ENCODE measurements at regions not wholly inside any gene's neighbourhood (a gene's known extent, or its start where the extent isn't known, plus 50 kb on each side); places are given as distances from the start of the nearest gene placed in this dataset.
"Not testable (repeated sequence)": the region's sequence is repeated elsewhere in the genome, so short reads cannot be mapped to it uniquely, and the experiment has no call there.

DNA sequence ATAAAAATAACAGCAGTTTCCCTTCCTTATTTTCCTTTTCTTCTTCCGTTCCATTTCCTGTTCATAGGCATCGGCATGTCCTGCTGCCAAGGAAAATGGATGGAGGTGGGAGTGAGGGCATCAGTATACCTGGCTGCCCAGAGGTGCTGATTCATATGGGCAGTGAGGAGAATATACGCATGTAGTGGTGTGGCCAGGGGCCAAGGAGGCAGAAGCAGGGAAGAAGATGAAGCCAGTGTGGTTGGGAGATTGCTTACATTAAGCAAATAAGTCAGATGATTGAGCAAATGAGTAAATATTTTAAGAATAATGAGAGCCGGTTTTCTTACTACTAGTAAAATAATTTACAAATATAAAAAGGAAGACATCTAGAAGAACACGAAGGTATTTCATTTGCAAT, 344.9 kb upstream of the PAPPA start:
- CTCF ChIA-PET = no interaction called here
- TF ChIP-seq SP1 (IDR thresholded peaks at IDR 0.05) (no peak), L3MBTL2 (conservative IDR thresholded peaks at IDR 0.05) (no peak), ZNF384 (IDR thresholded peaks at IDR 0.05) (no peak), FOXK2 (IDR thresholded peaks at IDR 0.05) (no peak), NFRKB (IDR thresholded peaks at IDR 0.05) (no peak), ARNT (IDR thresholded peaks at IDR 0.05) (no peak), HDGF (IDR thresholded peaks at IDR 0.05; ENCODE audit: borderline replicate concordance) (no peak), SUZ12 (IDR thresholded peaks at IDR 0.05) (no peak), FOXA1 (IDR thresholded peaks at IDR 0.05) (no peak)
- TF ChIP-seq, protein P1, sequence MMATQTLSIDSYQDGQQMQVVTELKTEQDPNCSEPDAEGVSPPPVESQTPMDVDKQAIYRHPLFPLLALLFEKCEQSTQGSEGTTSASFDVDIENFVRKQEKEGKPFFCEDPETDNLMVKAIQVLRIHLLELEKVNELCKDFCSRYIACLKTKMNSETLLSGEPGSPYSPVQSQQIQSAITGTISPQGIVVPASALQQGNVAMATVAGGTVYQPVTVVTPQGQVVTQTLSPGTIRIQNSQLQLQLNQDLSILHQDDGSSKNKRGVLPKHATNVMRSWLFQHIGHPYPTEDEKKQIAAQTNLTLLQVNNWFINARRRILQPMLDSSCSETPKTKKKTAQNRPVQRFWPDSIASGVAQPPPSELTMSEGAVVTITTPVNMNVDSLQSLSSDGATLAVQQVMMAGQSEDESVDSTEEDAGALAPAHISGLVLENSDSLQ (IDR thresholded peaks at IDR 0.05) = no peak
- no peak for DNase-seq (ENCODE audit: extremely low spot score)
- POLR2A ChIA-PET = no interaction called here

DNA sequence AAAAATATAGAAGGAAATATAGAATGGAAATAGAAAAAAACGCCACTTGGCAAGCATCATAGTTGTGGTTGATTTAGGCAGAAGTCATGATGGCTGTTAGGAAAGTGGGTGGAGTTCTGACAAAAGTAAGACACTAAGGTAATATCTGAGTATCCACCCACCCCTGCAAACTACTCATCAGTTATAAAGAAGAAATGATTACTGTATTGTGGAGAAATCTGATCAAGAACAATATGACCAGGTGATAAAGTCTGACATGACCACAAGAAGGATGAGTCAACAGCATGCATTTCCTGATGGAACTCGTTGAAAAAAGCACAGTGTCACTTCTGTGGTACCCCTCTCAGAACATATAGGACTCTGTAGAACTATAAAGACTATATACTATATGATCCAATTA, 343.4 kb upstream of the PAPPA start:
- TF ChIP-seq FOXM1 (IDR thresholded peaks at IDR 0.05; ENCODE audit: borderline replicate concordance) (no peak), NFRKB (IDR thresholded peaks at IDR 0.05) (no peak), CTBP1 (IDR thresholded peaks at IDR 0.05; ENCODE audit: borderline replicate concordance) (no peak), HDGF (IDR thresholded peaks at IDR 0.05; ENCODE audit: borderline replicate concordance) (no peak), FOXA1 (IDR thresholded peaks at IDR 0.05) (no peak)
- ChIA-PET CTCF (no interaction called here), POLR2A (no interaction called here)
- no peak for DNase-seq (ENCODE audit: extremely low spot score)

DNA sequence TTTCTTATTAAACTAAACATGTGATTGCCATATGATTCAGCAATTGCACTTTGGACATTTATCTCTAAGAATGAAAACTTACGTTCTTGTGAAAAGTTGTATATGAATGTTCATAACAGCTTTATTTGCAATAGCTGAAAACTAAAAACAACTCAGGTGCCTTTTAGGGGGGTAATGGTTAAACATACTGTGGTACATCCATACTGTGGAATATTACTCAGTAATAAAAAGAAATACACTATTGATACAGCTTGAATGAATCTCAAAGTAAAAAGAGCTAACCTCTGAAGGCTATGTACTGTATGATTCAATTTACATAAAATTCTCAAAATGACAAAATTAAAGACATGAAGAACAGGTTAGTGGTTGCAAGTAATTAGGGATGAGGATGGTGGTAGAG, 339.5 kb upstream of the PAPPA start:
- ChIA-PET POLR2A (no interaction called here), CTCF (no interaction called here)
- TF ChIP-seq LEF1 (IDR thresholded peaks at IDR 0.05; ENCODE audit: borderline replicate concordance) = no peak
- no peak for TF ChIP-seq TARDBP (IDR thresholded peaks at IDR 0.05)
- no peak for TF ChIP-seq CTBP1 (IDR thresholded peaks at IDR 0.05; ENCODE audit: borderline replicate concordance)
- no peak for TF ChIP-seq BHLHE40 (IDR thresholded peaks at IDR 0.05; ENCODE audit: borderline replicate concordance)
- no peak for TF ChIP-seq SP1 (IDR thresholded peaks at IDR 0.05)
- no peak for TF ChIP-seq FOXA1 (IDR thresholded peaks at IDR 0.05)
- TF ChIP-seq, protein P1 (IDR thresholded peaks at IDR 0.05) = no peak
- no peak for TF ChIP-seq L3MBTL2 (conservative IDR thresholded peaks at IDR 0.05)
- TF ChIP-seq ELF4 (IDR thresholded peaks at IDR 0.05) = no peak
- TF ChIP-seq FOXK2 (IDR thresholded peaks at IDR 0.05) = no peak
- no peak for TF ChIP-seq ZNF384 (IDR thresholded peaks at IDR 0.05)
- TF ChIP-seq HDGF (IDR thresholded peaks at IDR 0.05; ENCODE audit: borderline replicate concordance) = no peak
- TF ChIP-seq SUZ12 (IDR thresholded peaks at IDR 0.05) = no peak
- TF ChIP-seq ARNT (IDR thresholded peaks at IDR 0.05) = no peak
- no peak for TF ChIP-seq NFRKB (IDR thresholded peaks at IDR 0.05)
- DNase-seq (ENCODE audit: extremely low spot score) = no peak

DNA sequence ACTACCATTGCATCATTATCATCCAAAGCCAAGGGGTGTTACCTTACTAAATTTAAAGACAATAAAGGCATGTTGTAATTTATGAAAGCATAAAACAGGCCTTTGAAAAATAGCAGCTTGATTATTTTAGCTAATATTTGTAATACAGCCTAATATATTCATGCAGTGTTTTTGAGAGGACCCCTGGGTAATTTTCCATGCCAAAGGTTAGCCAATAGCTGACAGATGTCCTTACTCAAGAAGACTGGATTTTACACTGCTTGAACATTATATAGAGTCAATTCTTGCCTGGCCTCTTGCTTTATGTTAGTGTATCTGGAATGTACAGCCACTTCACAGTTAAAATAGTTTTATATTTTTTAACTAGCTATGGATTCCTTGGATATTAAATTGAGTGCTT, 337.8 kb upstream of the PAPPA start:
- POLR2A ChIA-PET = no interaction called here
- CTCF ChIA-PET = no interaction called here
- DNase-seq (ENCODE audit: extremely low spot score) = no peak
- TF ChIP-seq TARDBP (IDR thresholded peaks at IDR 0.05) = no peak
- no peak for TF ChIP-seq NFRKB (IDR thresholded peaks at IDR 0.05)
- no peak for TF ChIP-seq ARNT (IDR thresholded peaks at IDR 0.05)
- TF ChIP-seq BHLHE40 (IDR thresholded peaks at IDR 0.05; ENCODE audit: borderline replicate concordance) = no peak
- no peak for TF ChIP-seq L3MBTL2 (conservative IDR thresholded peaks at IDR 0.05)
- TF ChIP-seq SUZ12 (IDR thresholded peaks at IDR 0.05) = no peak
- TF ChIP-seq SP1 (IDR thresholded peaks at IDR 0.05) = no peak
- no peak for TF ChIP-seq FOXA1 (IDR thresholded peaks at IDR 0.05)
- no peak for TF ChIP-seq HDGF (IDR thresholded peaks at IDR 0.05; ENCODE audit: borderline replicate concordance)
- TF ChIP-seq, protein P1 (IDR thresholded peaks at IDR 0.05) = no peak
- no peak for TF ChIP-seq ZNF384 (IDR thresholded peaks at IDR 0.05)
- no peak for TF ChIP-seq LEF1 (IDR thresholded peaks at IDR 0.05; ENCODE audit: borderline replicate concordance)
- no peak for TF ChIP-seq ELF4 (IDR thresholded peaks at IDR 0.05)

DNA sequence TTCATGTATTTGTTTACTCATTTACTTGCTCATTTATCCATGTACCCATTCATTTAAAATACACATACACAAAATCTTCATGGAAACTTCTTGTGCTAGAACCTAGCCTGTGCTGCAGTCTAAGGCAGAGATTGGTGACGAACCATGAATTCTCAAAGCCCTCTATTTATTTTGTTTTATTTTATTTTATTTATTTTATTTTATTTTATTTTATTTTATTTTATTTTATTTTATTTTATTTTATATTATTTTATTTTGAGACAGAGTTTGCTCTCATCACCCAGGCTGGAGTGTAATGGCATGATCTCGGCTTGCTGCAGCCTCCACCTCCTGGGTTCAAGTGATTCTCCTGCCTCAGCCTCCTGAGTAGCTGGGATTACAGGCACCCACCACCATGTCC, 334.9 kb upstream of the PAPPA start:
- DNase-seq (ENCODE audit: extremely low spot score); CTCF ChIA-PET; POLR2A ChIA-PET: not testable (repeated sequence)

DNA sequence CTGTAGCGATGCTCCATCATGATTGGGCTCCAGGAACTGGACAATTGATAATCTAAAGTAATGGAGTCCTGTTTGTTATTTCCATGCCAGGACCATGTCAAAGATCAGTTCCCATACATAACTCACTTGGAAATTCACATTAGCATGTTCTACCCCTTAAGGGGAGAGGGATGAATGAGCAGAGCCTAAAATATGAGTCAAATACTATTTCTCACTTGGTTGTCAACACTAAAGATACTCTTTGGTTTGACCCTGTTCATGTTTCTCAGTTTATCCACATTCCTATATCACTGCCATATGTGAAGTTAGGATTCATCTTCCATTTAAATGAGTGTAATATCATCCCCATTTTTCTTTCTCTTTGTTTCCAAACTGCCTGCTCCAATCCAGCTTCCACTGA, 321.6 kb upstream of the PAPPA start:
- TF ChIP-seq FOXM1 (IDR thresholded peaks at IDR 0.05; ENCODE audit: borderline replicate concordance) (no peak), TARDBP (IDR thresholded peaks at IDR 0.05) (no peak), L3MBTL2 (conservative IDR thresholded peaks at IDR 0.05) (no peak), LEF1 (IDR thresholded peaks at IDR 0.05; ENCODE audit: borderline replicate concordance) (no peak), ARNT (IDR thresholded peaks at IDR 0.05) (no peak), HDGF (IDR thresholded peaks at IDR 0.05; ENCODE audit: borderline replicate concordance) (no peak), CTBP1 (IDR thresholded peaks at IDR 0.05; ENCODE audit: borderline replicate concordance) (no peak), BHLHE40 (IDR thresholded peaks at IDR 0.05; ENCODE audit: borderline replicate concordance) (no peak), SP1 (IDR thresholded peaks at IDR 0.05) (no peak), FOXK2 (IDR thresholded peaks at IDR 0.05) (no peak)
- ChIA-PET POLR2A (no interaction called here), CTCF (no interaction called here)

DNA sequence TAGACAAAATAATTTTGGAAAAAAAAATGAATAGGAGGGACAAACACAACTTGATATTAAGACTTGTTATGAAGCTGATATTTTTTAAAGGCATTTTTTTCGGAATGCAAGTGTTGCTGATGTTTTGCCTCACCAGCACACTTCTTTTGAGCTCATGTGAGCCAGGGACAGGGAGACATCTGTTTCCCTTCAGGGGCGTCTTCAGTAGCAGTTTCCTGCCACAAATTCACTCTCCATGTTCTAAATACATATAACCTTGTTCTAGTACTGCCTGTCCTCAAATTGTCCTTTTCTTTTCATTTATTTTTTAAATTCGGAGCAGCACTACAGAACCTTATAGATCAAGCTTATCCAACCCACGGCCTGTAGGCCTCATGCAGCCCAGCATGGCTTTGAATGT, 316.0 kb upstream of the PAPPA start:
- no peak for DNase-seq (ENCODE audit: extremely low spot score)
- POLR2A ChIA-PET = no interaction called here
- TF ChIP-seq NFRKB (IDR thresholded peaks at IDR 0.05) = no peak
- TF ChIP-seq SUZ12 (IDR thresholded peaks at IDR 0.05) = no peak
- no peak for TF ChIP-seq TARDBP (IDR thresholded peaks at IDR 0.05)
- TF ChIP-seq FOXK2 (IDR thresholded peaks at IDR 0.05) = no peak
- TF ChIP-seq BHLHE40 (IDR thresholded peaks at IDR 0.05; ENCODE audit: borderline replicate concordance) = no peak
- no peak for TF ChIP-seq ZNF384 (IDR thresholded peaks at IDR 0.05)
- TF ChIP-seq LEF1 (IDR thresholded peaks at IDR 0.05; ENCODE audit: borderline replicate concordance) = no peak
- TF ChIP-seq ARNT (IDR thresholded peaks at IDR 0.05) = no peak
- TF ChIP-seq L3MBTL2 (conservative IDR thresholded peaks at IDR 0.05) = no peak
- CTCF ChIA-PET = no interaction called here

More for the DNA sequence above, 321.6 kb upstream of the PAPPA start:
- no peak for DNase-seq (ENCODE audit: extremely low spot score)

All from HEK293T (cell line).